Kidney (tissue), 13 donors: ENCODE measurements at regions not wholly inside any gene's neighbourhood (a gene's known extent, or its start where the extent isn't known, plus 50 kb on each side); places are given as distances from the start of the nearest gene placed in this dataset.

Experiments
- DNase-seq, 5 donors: peaks; one replicate each; pipeline ENCODE4 v3.0.0-alpha.2; 2013 to 2020
- FAIRE-seq: peaks from 2 replicates; lab custom pipeline; 2012; peaks lifted over from hg19 to GRCh38; lab: Jason Lieb, UNC
- H3K27ac ChIP-seq, 2 donors: one replicate each; pipeline ENCODE4 v1.7.0; 2013; ENCODE audit warnings: low read depth in 2 of 2, low read length in 2 of 2, inconsistent platforms in 1 of 2
- H3K27me3 ChIP-seq: one replicate; pipeline ENCODE4 v1.7.1; 2013; ENCODE audit warnings: low read length, inconsistent platforms; ENCODE audit not compliant: control insufficient read depth, insufficient read depth
- H3K36me3 ChIP-seq, 3 donors: one replicate each; pipeline versions ENCODE4 v1.7.0 to v1.7.1; 2013; ENCODE audit warnings: low read length in 3 of 3, control low read depth in 1 of 3, inconsistent platforms in 1 of 3; ENCODE audit not compliant: insufficient read depth in 3 of 3, control insufficient read depth in 2 of 3
- H3K4me1 ChIP-seq, 3 donors: one replicate each; pipeline versions ENCODE4 v1.7.0 to v1.7.1; 2013; ENCODE audit warnings: low read length in 3 of 3, inconsistent platforms in 1 of 3, low read depth in 1 of 3; ENCODE audit not compliant: control insufficient read depth in 2 of 3, insufficient read depth in 2 of 3
- H3K4me3 ChIP-seq, 3 donors: one replicate each; pipeline versions ENCODE4 v1.7.0 to v1.8.1; 2013; ENCODE audit warnings: low read length in 3 of 3, control low read depth in 1 of 3, inconsistent platforms in 1 of 3
- H3K9ac ChIP-seq, 3 donors: one replicate each; pipeline versions ENCODE4 v1.7.0 to v1.7.1; 2013; ENCODE audit warnings: low read length in 3 of 3, control low read depth in 1 of 3, inconsistent platforms in 1 of 3
- H3K9me3 ChIP-seq, 3 donors: one replicate each; pipeline versions ENCODE4 v1.7.0 to v1.7.1; 2013; ENCODE audit warnings: low read length in 3 of 3, control low read depth in 1 of 3, inconsistent platforms in 1 of 3; ENCODE audit not compliant: control insufficient read depth in 2 of 3, insufficient read depth in 1 of 3
- intact Hi-C: fragments of 100-400 bp; cut with DNase I; formaldehyde crosslinking; loops from one replicate; pipeline ENCODE4 v1.11.1; 2022
- TF ChIP-seq, protein P1 (sequence below): IDR thresholded peaks from 3 replicates; pipeline ENCODE4 v1.5.1; 2012; ENCODE audit warnings: mild to moderate bottlenecking, moderate library complexity, borderline replicate concordance; ENCODE audit not compliant: insufficient read depth; ENCODE audit errors: extremely low read depth
- donor health status: control.
- donor health status: control.
- donor health status: control.
- donor health status: control.
- donor health status: control.
- donor health status: DM: yes; HTN: yes; CAD: no.
- donor health status: Normal renal cell carcinoma (clear cell type).

DNA sequence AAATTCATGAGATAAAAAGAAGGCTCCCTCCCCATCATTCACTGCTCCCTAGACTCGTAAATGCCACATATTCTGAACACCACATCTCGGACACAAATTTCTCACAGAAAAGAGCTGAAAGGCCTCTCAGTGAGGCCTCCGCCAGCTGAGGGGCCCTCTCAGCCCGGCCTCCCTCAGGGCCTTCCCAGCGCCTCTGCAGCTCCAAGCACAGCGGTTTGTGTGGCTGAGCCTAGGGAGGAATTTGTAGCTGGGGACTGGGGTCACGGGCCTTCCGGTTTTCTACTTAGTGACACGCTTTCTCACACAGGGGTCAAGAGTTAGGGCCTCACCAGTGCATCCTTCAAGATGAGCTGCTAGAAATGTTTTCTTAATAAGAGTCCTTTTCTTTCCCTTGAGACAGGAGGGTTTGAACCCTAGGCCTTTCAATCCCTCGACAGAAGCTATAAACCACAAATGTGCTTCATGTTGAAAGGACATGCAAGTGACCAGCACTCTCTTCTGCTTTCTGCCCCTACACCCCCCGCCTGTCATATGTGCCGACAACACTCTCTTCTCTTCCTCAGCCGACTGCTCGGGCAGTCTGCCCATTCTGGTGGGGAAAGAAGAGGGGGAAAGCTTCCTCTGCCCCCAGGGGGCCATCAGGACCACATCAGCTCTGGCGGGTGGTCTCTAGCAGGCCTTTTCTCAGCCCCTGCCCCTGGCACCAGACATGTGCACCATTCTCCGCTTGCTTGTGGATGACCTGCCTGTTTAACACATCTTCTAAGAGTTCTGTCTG lies 104.9 kb downstream of the CHIC2 start:
- DNase-seq, result peak in 4 of 5 donors; percentile 15 to 77 (median 20)
- Histone ChIP-seq H3K4me3 (no peak overlapping the region), H3K9me3 (no peaks in the 10 kb centered on the region), H3K9ac (no peak overlapping the region), H3K27me3 (no peaks in the 10 kb centered on the region), H3K27ac (no peak overlapping the region), H3K36me3 (no peaks in the 10 kb centered on the region), H3K4me1 (no peaks in the 10 kb centered on the region)
- intact Hi-C loops, result no loop called here
- no peak for FAIRE-seq
- TF ChIP-seq, protein P1, sequence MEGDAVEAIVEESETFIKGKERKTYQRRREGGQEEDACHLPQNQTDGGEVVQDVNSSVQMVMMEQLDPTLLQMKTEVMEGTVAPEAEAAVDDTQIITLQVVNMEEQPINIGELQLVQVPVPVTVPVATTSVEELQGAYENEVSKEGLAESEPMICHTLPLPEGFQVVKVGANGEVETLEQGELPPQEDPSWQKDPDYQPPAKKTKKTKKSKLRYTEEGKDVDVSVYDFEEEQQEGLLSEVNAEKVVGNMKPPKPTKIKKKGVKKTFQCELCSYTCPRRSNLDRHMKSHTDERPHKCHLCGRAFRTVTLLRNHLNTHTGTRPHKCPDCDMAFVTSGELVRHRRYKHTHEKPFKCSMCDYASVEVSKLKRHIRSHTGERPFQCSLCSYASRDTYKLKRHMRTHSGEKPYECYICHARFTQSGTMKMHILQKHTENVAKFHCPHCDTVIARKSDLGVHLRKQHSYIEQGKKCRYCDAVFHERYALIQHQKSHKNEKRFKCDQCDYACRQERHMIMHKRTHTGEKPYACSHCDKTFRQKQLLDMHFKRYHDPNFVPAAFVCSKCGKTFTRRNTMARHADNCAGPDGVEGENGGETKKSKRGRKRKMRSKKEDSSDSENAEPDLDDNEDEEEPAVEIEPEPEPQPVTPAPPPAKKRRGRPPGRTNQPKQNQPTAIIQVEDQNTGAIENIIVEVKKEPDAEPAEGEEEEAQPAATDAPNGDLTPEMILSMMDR, result no peak

GRCh38 chr4:53956454-53956853 lies 108.0 kb downstream of the CHIC2 start:
- FAIRE-seq (no peak), DNase-seq (no peak)
- intact Hi-C loops, result no loop called here
- no peak overlapping the region for H3K27ac ChIP-seq
- H3K27me3 ChIP-seq, result no peaks in the 10 kb centered on the region
- H3K9me3 ChIP-seq, result no peaks in the 10 kb centered on the region
- no peak overlapping the region for H3K9ac ChIP-seq
- TF ChIP-seq, protein P1, result no peak
- no peaks in the 10 kb centered on the region for H3K36me3 ChIP-seq
- no peaks in the 10 kb centered on the region for H3K4me1 ChIP-seq
- no peak overlapping the region for H3K4me3 ChIP-seq

DNA sequence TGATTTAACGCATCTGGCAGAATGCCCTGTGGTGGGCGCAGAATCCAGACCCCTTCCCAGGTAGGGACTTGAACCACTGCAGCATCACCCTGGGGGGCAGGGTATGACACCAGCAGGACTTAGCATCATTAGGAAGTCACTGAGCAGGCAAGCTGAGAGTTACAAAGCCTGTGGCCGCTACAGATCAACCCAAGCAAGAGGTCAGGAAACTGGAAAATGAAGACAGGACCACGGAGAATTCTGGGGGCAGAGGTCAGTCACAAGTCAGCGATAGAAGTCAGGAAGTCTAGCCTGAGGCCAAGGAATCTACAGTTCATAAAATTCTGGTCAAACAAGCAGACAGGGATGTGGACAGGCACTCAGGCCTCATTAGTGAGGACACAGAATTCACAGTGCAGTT lies 108.4 kb downstream of the CHIC2 start:
- H3K27ac ChIP-seq, result no peak overlapping the region
- TF ChIP-seq, protein P1, result no peak
- intact Hi-C loops, result no loop called here
- no peaks in the 10 kb centered on the region for H3K4me1 ChIP-seq
- H3K4me3 ChIP-seq, result no peak overlapping the region
- FAIRE-seq, result no peak
- H3K9ac ChIP-seq, result no peak overlapping the region
- no peaks in the 10 kb centered on the region for H3K9me3 ChIP-seq
- no peaks in the 10 kb centered on the region for H3K27me3 ChIP-seq
- DNase-seq, result no peak
- H3K36me3 ChIP-seq, result no peaks in the 10 kb centered on the region
